ENCODE measurements at regions not wholly inside any gene's neighbourhood (a gene's known extent, or its start where the extent isn't known, plus 50 kb on each side); places are given as distances from the start of the nearest gene placed in this dataset.

DNA sequence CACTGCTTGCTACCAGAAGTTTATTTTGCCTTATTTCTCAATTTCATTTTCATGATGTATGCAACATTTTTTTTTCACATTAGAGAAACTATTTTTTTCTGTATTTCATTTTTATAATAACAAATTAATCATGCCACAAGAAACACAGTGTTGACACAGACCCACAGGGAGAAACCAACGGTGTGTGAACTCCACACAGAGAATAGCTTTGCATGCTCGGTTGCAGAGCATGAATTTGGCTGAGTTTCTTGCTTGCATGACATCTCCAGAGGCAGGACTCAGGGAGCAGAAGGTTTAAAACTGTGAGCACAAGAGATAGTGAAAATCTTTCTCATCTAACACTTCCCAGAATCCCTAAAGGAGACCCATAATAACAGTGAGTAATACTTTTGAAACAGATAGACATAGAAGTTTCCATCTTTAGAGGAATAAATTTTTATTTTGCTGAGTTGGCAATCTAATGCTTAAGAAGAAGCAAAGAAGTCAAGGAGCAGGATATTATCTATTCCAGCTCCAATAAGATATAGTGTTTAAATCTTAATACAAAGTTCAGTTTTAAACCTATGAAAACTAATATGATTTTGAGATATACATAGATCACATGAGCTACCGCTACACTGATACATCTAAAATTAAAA lies 890.9 kb downstream of the MRPL39 start:
- Histone ChIP-seq H3K27me3 (ENCODE audit: low read depth) (no peaks in the 10 kb centered on the region), H3K4me1 (no peaks in the 10 kb centered on the region), H3K4me3 (no peak overlapping the region), H3K27ac (no peak overlapping the region), H3K36me3 (no peaks in the 10 kb centered on the region), H3K9me3 (no peaks in the 10 kb centered on the region)
- no peak for DNase-seq
- ATAC-seq, result no peak
- TF ChIP-seq, protein P1, sequence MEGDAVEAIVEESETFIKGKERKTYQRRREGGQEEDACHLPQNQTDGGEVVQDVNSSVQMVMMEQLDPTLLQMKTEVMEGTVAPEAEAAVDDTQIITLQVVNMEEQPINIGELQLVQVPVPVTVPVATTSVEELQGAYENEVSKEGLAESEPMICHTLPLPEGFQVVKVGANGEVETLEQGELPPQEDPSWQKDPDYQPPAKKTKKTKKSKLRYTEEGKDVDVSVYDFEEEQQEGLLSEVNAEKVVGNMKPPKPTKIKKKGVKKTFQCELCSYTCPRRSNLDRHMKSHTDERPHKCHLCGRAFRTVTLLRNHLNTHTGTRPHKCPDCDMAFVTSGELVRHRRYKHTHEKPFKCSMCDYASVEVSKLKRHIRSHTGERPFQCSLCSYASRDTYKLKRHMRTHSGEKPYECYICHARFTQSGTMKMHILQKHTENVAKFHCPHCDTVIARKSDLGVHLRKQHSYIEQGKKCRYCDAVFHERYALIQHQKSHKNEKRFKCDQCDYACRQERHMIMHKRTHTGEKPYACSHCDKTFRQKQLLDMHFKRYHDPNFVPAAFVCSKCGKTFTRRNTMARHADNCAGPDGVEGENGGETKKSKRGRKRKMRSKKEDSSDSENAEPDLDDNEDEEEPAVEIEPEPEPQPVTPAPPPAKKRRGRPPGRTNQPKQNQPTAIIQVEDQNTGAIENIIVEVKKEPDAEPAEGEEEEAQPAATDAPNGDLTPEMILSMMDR (IDR thresholded peaks at IDR 0.05), result no peak
- intact Hi-C loops (cut with DNase I), result no loop called here

DNA sequence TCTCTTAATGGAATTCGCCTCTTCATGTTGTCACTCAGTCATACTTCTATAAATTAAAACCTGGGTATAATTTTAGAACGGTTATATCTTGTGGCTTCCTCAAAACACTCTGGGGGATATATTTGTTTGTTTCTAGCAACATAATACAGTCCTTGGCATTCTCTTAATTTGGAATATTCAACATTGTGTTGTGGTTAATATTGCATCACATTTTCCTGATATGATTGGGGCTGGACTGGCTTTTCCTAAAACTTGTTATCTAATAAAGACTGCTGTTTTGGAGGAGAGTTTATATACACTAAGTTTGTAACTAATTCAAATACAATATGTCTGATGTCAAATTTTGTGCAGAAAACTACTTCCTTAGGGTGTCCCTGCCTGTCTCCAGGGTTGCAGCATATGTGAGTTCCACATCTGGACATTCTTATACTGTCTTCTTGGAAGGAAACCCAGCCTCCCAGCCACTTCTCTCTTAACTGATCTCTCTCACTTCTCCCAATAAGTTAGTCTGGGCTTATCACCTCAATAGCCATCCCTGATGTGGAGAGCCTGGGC lies 892.6 kb downstream of the MRPL39 start:
- H3K4me3 ChIP-seq, result no peak overlapping the region
- H3K36me3 ChIP-seq, result no peaks in the 10 kb centered on the region
- H3K9me3 ChIP-seq, result no peaks in the 10 kb centered on the region
- intact Hi-C loops (cut with DNase I), result no loop called here
- no peaks in the 10 kb centered on the region for H3K27me3 ChIP-seq (ENCODE audit: low read depth)
- H3K4me1 ChIP-seq, result no peaks in the 10 kb centered on the region
- no peak overlapping the region for H3K27ac ChIP-seq
- DNase-seq (no peak), ATAC-seq (no peak)
- TF ChIP-seq, protein P1 (IDR thresholded peaks at IDR 0.05), result no peak

GRCh38 chr21:24705201-24705600 lies 902.1 kb downstream of the MRPL39 start:
- no peaks in the 10 kb centered on the region for H3K27me3 ChIP-seq (ENCODE audit: low read depth)
- intact Hi-C loops (cut with DNase I), result no loop called here
- H3K4me3 ChIP-seq, result no peak overlapping the region
- TF ChIP-seq, protein P1 (IDR thresholded peaks at IDR 0.05), result no peak
- no peak overlapping the region for H3K27ac ChIP-seq
- H3K4me1 ChIP-seq, result no peaks in the 10 kb centered on the region
- DNase-seq (no peak), ATAC-seq (no peak)
- no peaks in the 10 kb centered on the region for H3K36me3 ChIP-seq
- no peaks in the 10 kb centered on the region for H3K9me3 ChIP-seq

- TF ChIP-seq, protein P1 (IDR thresholded peaks at IDR 0.05), result no peak
- Histone ChIP-seq H3K27me3 (ENCODE audit: low read depth) (no peaks in the 10 kb centered on the region), H3K4me1 (no peaks in the 10 kb centered on the region), H3K4me3 (no peak overlapping the region), H3K9me3 (no peaks in the 10 kb centered on the region), H3K36me3 (no peaks in the 10 kb centered on the region), H3K27ac (no peak overlapping the region)
- DNase-seq (no peak), ATAC-seq (no peak)
- intact Hi-C loops (cut with DNase I), result no loop called here
These were observed 913.5 kb downstream of the MRPL39 start for GRCh38 chr21:24693779-24694178.

DNA sequence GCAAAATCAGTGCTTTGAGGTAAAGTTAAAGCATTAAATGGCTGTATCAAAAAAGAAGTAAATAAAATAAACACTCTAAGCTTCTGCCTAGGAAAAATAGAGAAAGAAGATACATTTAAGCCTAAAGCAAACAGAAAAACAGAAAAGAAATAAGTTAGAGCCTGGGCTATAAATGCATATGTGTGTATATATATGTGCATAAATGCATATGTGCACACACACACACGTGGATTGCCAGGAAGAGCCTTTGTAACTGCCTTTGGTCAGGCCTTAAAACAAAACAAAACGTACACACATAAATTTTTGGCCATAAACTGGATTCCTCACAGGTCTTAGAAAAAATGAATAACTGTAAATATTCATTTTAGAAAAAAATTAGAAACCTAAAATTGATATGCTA lies 925.8 kb downstream of the MRPL39 start:
- no peak overlapping the region for H3K27ac ChIP-seq
- no peaks in the 10 kb centered on the region for H3K4me1 ChIP-seq
- intact Hi-C loops (cut with DNase I), result no loop called here
- no peak for DNase-seq
- no peaks in the 10 kb centered on the region for H3K9me3 ChIP-seq
- TF ChIP-seq, protein P1 (IDR thresholded peaks at IDR 0.05), result no peak
- H3K27me3 ChIP-seq (ENCODE audit: low read depth), result no peaks in the 10 kb centered on the region
- no peaks in the 10 kb centered on the region for H3K36me3 ChIP-seq
- ATAC-seq, result no peak
- no peak overlapping the region for H3K4me3 ChIP-seq
